ENCODE measurements at regions not wholly inside any gene's neighbourhood (a gene's known extent, or its start where the extent isn't known, plus 50 kb on each side); places are given as distances from the start of the nearest gene placed in this dataset.
A peak's percentile ranks its signal among the peaks of the same experiment; 100 is the strongest.
"Not testable (repeated sequence)": the region's sequence is repeated elsewhere in the genome, so short reads cannot be mapped to it uniquely, and the experiment has no call there.

- intact Hi-C loops (cut with DNase I; ENCODE audit: low total_unique reads) = no loop called here
- TF ChIP-seq CTCF (IDR thresholded peaks at IDR 0.05) = no peak
- peak overlapping the region; percentile 49 to 64 for H3K27ac ChIP-seq
- peaks cover 0 to 27% (median 15%) of the 10 kb centered on the region in 4 donors for H3K4me1 ChIP-seq
- no peak for DNase-seq
- H3K36me3 ChIP-seq = no peaks in the 10 kb centered on the region
- H3K9me3 ChIP-seq = no peaks in the 10 kb centered on the region
- H3K27me3 ChIP-seq = no peaks in the 10 kb centered on the region
- H3K4me3 ChIP-seq = peak overlapping the region in 1 of 2 donors; percentile 2
Measured at GRCh38 chr7:94313926-94314325, 80.8 kb upstream of the COL1A2 start.

GRCh38 chr7:94314413-94315410 lies 80.0 kb upstream of the COL1A2 start:
- H3K4me3 ChIP-seq = peak overlapping the region in 1 of 2 donors; percentile 2
- no peaks in the 10 kb centered on the region for H3K27me3 ChIP-seq
- intact Hi-C loops (cut with DNase I; ENCODE audit: low total_unique reads) = no loop called here
- H3K27ac ChIP-seq = peak overlapping the region; percentile 49 to 64
- no peak for TF ChIP-seq CTCF (IDR thresholded peaks at IDR 0.05)
- no peaks in the 10 kb centered on the region for H3K9me3 ChIP-seq
- DNase-seq = no peak
- H3K36me3 ChIP-seq = no peaks in the 10 kb centered on the region
- H3K4me1 ChIP-seq = peaks cover 0 to 27% (median 15%) of the 10 kb centered on the region in 4 donors

GRCh38 chr7:94321138-94321537 lies 73.6 kb upstream of the COL1A2 start:
- DNase-seq; H3K27ac ChIP-seq; H3K4me1 ChIP-seq; intact Hi-C loops (cut with DNase I; ENCODE audit: low total_unique reads); H3K4me3 ChIP-seq; H3K36me3 ChIP-seq; H3K27me3 ChIP-seq: not testable (repeated sequence)
- peaks cover 0 to 10% (median 0%) of the 10 kb centered on the region in 3 donors for H3K9me3 ChIP-seq

- intact Hi-C loops (cut with DNase I; ENCODE audit: low total_unique reads) = no loop called here
- no peak overlapping the region for H3K4me3 ChIP-seq
- TF ChIP-seq CTCF (IDR thresholded peaks at IDR 0.05) = no peak
Measured at GRCh38 chr7:94323844-94324243, 70.9 kb upstream of the COL1A2 start.

GRCh38 chr7:94324380-94325121 lies 70.1 kb upstream of the COL1A2 start:
- no peaks in the 10 kb centered on the region for H3K36me3 ChIP-seq
- no peak for TF ChIP-seq CTCF (IDR thresholded peaks at IDR 0.05)
- H3K4me3 ChIP-seq = no peak overlapping the region
- peak overlapping the region; percentile 7 to 35 for H3K27ac ChIP-seq
- DNase-seq = no peak
- intact Hi-C loops (cut with DNase I; ENCODE audit: low total_unique reads) = no loop called here
- no peaks in the 10 kb centered on the region for H3K27me3 ChIP-seq
- peaks cover 0 to 10% (median 0%) of the 10 kb centered on the region in 3 donors for H3K9me3 ChIP-seq
- peaks cover 0 to 6% (median 0%) of the 10 kb centered on the region in 4 donors for H3K4me1 ChIP-seq

More at GRCh38 chr7:94323844-94324243, 70.9 kb upstream of the COL1A2 start:
- no peaks in the 10 kb centered on the region for H3K36me3 ChIP-seq
- peaks cover 0 to 6% (median 0%) of the 10 kb centered on the region in 4 donors for H3K4me1 ChIP-seq
- DNase-seq = no peak
- H3K9me3 ChIP-seq = peaks cover 0 to 10% (median 0%) of the 10 kb centered on the region in 3 donors
- peak overlapping the region in 1 of 2 donors; percentile 35 for H3K27ac ChIP-seq
- no peaks in the 10 kb centered on the region for H3K27me3 ChIP-seq

Data from tibial artery (tissue), 4 donors.